Left kidney (tissue), 1 donor: ENCODE measurements at regions not wholly inside any gene's neighbourhood (a gene's known extent, or its start where the extent isn't known, plus 50 kb on each side); places are given as distances from the start of the nearest gene placed in this dataset.

Experiments used
- DNase-seq: peaks from one replicate; pipeline ENCODE4 v3.0.0-alpha.2; 2013

- no peak for DNase-seq
Observed at GRCh38 chr9:135254176-135255032, 166.9 kb downstream of the OLFM1 start.

- no peak for DNase-seq
Observed at GRCh38 chr9:135255033-135255840, 167.8 kb downstream of the OLFM1 start.

- DNase-seq, result no peak
Observed at GRCh38 chr9:135255841-135256580, 168.5 kb downstream of the OLFM1 start.

- DNase-seq, result no peak
Observed at GRCh38 chr9:135256581-135257354, 169.3 kb downstream of the OLFM1 start.

- no peak for DNase-seq
Observed at GRCh38 chr9:135258461-135258860, 171.0 kb downstream of the OLFM1 start.

GRCh38 chr9:135259273-135259672 lies 171.8 kb downstream of the OLFM1 start:
- DNase-seq, result no peak

- DNase-seq, result no peak
Observed at GRCh38 chr9:135260221-135261180, 173.0 kb downstream of the OLFM1 start.

- DNase-seq, result no peak
Observed at GRCh38 chr9:135262248-135262647, 174.8 kb downstream of the OLFM1 start.

DNA sequence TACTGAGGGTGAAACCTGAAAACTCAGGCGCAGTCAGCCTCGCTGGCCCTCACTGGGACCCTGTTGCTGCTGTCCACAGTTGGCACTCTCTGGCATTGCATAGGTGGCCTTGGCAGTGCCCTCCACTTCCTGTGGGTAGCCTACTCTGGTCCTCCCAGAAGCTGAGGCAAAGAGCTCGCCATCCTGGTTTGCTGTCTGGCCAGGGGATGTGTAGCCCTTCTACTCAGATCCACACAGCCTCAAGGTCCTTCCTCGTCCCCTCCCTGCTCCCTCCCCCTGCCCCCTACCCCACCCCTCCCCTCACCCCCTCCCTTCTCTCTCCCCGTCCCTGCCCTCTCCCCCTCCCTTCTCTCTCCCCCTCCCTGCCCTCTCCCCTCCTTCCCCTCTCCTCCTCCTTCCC lies 176.0 kb downstream of the OLFM1 start:
- no peak for DNase-seq

GRCh38 chr9:135265931-135266330 lies 178.5 kb downstream of the OLFM1 start:
- no peak for DNase-seq

DNA sequence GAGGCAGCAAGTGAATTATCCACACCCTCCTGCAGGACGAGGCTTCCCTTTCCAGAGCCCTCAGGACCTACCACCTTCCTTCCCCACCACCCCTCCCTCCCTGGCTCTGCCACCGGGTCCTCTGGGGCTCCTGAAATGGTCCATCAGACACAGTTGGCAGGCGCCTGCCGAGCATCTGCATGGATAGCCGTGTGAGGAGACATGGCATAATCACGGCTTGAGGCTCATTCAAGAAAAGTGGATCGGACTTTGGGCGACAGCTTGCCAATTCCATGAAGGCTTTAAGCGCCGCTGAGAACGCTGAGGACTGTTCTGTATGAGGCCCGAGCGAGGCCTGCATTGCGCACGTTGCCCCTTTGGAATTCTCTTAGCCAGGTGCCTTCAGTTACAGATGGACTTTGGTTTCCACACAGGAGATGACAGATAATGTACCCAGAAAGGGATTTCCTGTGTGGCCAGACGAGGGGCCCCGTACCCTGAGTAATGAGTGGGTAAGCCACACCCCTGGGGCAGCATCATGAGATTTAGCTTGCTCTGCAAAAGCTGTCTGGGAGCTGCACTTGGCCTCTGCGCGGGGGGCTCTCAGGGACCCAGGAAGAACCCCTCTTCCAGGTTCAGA lies 179.8 kb downstream of the OLFM1 start:
- DNase-seq, result no peak

DNA sequence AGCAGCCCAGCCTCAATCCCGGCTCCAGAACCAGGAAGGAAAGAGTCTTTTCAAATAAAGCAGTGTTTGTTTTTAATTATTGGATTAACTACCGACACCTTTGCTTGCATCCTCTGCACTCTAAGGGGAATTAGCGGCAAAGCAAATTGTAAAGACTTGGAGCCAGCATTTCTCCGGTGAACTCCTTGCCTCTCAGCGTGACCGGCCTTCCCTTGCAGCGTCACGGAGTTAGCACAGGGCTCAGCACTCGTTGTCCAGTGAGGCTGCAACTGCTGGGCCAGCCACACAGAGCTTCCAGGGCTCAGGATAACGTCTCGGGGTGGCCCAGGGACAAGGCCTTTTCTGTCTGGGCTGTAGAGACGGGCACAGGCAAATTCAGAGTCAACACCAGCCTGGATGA lies 180.6 kb downstream of the OLFM1 start:
- DNase-seq, result no peak

DNA sequence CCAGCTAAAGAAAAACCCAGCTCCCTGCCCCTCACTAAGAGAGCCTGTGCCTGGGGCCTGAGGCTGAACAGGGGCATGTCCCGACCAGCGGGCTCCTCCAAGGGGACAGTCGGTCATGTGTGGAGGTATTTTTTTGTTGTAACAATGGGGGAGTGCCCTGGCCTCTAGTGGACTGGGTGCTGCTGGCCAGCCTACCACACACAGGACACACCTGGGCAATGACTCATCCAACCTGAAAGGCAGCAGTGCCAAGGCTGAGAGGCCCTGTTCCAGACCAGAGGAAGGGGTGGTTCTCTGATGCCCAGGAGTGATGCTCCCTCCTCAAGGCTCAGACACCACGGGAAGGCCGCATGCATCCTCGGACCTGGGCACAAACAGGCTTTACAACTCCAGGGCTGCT lies 181.5 kb downstream of the OLFM1 start:
- no peak for DNase-seq

DNA sequence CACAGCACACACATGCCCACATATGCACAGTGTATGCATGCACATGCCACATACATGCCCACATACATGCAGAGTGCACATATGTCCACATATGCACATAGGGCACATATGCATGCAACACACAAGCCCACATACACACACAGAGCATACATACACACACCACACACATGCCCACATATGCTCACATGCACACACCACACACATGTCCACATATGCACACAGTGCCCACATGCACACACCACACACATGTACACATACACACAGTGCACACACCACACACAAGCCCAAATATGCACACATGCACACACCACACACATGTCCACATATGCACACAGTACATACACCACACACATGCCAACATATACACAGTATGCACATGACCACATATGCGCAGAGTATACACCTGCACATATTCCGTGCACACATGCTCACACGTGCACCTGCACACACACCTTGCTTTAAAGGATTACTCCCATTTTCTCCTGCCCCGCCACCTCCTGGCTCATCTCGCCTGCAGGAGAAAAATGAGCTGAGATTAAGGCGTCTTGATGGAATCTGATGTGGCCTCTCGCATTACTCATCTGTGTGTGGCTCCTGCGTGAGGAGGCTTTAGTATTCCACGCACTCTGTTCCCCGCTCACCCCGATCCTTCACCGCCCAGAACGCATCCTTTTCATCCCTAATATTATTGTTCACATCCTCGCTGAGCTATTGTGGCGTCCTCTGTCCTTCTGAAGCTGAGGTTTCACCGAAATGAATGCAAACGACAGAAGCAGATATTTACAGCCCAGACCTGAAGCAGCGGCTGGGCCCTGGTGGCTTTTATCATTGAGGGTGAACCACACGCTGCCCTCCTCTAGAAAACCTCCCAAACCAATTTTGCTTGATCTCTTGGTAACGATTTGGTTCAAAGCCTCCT lies 182.7 kb downstream of the OLFM1 start:
- DNase-seq, result no peak

DNA sequence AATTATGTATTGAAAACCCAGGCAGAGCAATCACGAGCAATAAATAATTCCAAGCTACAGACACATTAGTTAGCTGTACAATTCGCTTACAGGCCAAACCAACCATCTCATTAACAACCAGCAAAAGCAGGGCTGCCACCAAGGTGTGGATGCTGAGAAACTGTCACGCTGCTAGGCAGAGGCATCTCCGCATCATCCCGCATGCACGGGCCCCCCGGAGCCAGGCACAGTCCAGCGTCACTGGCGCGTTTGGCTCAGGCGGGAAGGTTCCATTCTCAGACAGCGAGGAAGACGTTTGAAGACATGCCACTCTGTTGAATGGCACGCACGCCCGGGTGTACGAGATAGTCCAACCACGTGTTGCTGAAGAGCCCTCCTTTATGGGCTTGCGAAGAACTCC lies 184.0 kb downstream of the OLFM1 start:
- DNase-seq, result no peak

- no peak for DNase-seq
Observed at GRCh38 chr9:135272608-135273007, 185.1 kb downstream of the OLFM1 start.

- no peak for DNase-seq
Observed at GRCh38 chr9:135273008-135273407, 185.5 kb downstream of the OLFM1 start.

DNA sequence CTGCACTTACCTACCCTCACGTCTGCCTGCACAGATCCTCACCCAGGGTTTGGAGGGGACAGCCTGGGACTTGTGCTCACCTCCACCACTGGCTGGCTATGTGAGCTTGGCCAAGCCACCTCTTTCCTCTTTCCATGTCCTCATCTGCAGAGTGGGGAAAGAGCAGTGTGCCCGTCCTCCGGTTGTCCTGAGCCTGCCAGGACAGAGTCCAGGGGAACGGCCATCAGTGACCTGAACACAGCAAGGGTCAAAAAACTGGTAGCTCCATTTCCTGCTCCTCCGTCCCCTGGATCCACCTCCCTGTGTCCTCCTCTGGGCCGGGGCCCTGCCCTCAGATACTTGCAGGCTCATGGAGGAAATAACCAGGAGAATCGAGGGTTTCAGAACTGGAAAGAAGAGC lies 187.7 kb downstream of the OLFM1 start:
- no peak for DNase-seq
